CMK (cell line): ENCODE measurements at regions not wholly inside any gene's neighbourhood (a gene's known extent, or its start where the extent isn't known, plus 50 kb on each side); places are given as distances from the start of the nearest gene placed in this dataset.
"Not testable (repeated sequence)": the region's sequence is repeated elsewhere in the genome, so short reads cannot be mapped to it uniquely, and the experiment has no call there.

ENCODE experiments used
- DNase-seq: peaks from one replicate; pipeline ENCODE4 v3.0.0-alpha.2; 2010; ENCODE audit warnings: low read depth

- no peak for DNase-seq
Observed at GRCh38 chr5:57429513-57430120, 53.0 kb downstream of the ACTBL2 start.

GRCh38 chr5:57429021-57429420, 53.6 kb downstream of the ACTBL2 start:
- DNase-seq = not testable (repeated sequence)

GRCh38 chr5:57422993-57423392, 59.6 kb downstream of the ACTBL2 start:
- DNase-seq = no peak

- no peak for DNase-seq
Observed at GRCh38 chr5:57422341-57422740, 60.3 kb downstream of the ACTBL2 start.

- DNase-seq = no peak
Observed at GRCh38 chr5:57420801-57421200, 61.8 kb downstream of the ACTBL2 start.

- DNase-seq = no peak
Observed at GRCh38 chr5:57417971-57418370, 64.6 kb downstream of the ACTBL2 start.

- no peak for DNase-seq
Observed at GRCh38 chr5:57417320-57417719, 65.3 kb downstream of the ACTBL2 start.

GRCh38 chr5:57416278-57416994, 66.2 kb downstream of the ACTBL2 start:
- no peak for DNase-seq

GRCh38 chr5:57414857-57415256, 67.8 kb downstream of the ACTBL2 start:
- DNase-seq = no peak

GRCh38 chr5:57414191-57414590, 68.4 kb downstream of the ACTBL2 start:
- DNase-seq = no peak

GRCh38 chr5:57413145-57413544, 69.5 kb downstream of the ACTBL2 start:
- DNase-seq = no peak

- no peak for DNase-seq
Observed at GRCh38 chr5:57412680-57413079, 69.9 kb downstream of the ACTBL2 start.

- no peak for DNase-seq
Observed at GRCh38 chr5:57411982-57412381, 70.6 kb downstream of the ACTBL2 start.

GRCh38 chr5:57410374-57411320, 72.0 kb downstream of the ACTBL2 start:
- no peak for DNase-seq

GRCh38 chr5:57408714-57409113, 73.9 kb downstream of the ACTBL2 start:
- DNase-seq = no peak

- DNase-seq = no peak
Observed at GRCh38 chr5:57408285-57408684, 74.3 kb downstream of the ACTBL2 start.

- no peak for DNase-seq
Observed at GRCh38 chr5:57407391-57407790, 75.2 kb downstream of the ACTBL2 start.

- DNase-seq = no peak
Observed at GRCh38 chr5:57406641-57407040, 76.0 kb downstream of the ACTBL2 start.

GRCh38 chr5:57405984-57406383, 76.6 kb downstream of the ACTBL2 start:
- no peak for DNase-seq

- DNase-seq = no peak
Observed at GRCh38 chr5:57402761-57403160, 79.8 kb downstream of the ACTBL2 start.

- no peak for DNase-seq
Observed at GRCh38 chr5:57402348-57402747, 80.3 kb downstream of the ACTBL2 start.

GRCh38 chr5:57398413-57399093, 84.1 kb downstream of the ACTBL2 start:
- DNase-seq = no peak
